NCI-H1436 (cell line): ENCODE measurements at regions not wholly inside any gene's neighbourhood (a gene's known extent, or its start where the extent isn't known, plus 50 kb on each side); places are given as distances from the start of the nearest gene placed in this dataset.
"Not testable (repeated sequence)": the region's sequence is repeated elsewhere in the genome, so short reads cannot be mapped to it uniquely, and the experiment has no call there.

Experiments
- DNase-seq: peaks from one replicate; lab custom pipeline; 2025; lab: John Stamatoyannopoulos, UW

DNA sequence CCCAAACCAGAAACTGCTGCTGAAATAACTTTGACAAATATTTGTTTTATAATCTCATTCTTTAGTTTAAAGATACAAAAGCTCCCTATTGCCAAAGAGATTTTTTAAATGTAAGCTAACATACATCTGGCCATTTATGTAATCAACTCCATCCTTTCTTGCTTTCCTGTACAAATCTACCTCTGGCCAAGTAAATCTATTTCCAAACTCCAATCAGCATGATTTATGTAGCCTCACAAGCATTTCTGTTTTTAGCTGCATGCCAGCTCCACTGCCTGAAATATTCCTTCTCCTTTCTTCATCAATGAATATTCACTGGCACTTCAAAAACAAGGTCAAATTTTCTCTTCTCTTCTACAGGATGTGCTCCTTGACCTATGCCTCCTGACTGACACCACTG, 80.0 kb downstream of the SHOX2 start:
- DNase-seq: no peak

DNA sequence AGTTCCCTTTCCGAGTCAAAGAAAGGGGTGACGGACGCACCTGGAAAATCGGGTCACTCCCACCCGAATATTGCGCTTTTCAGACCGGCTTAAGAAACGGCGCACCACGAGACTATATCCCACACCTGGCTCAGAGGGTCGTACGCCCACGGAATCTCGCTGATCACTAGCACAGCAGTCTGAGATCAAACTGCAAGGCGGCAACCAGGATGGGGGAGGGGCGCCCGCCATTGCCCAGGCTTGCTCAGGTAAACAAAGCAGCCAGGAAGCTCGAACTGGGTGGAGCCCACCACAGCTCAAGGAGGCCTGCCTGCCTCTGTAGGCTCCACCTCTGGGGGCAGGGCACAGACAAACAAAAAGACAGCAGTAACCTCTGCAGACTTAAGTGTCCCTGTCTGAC, 86.3 kb downstream of the SHOX2 start:
- not testable (repeated sequence) for DNase-seq

DNA sequence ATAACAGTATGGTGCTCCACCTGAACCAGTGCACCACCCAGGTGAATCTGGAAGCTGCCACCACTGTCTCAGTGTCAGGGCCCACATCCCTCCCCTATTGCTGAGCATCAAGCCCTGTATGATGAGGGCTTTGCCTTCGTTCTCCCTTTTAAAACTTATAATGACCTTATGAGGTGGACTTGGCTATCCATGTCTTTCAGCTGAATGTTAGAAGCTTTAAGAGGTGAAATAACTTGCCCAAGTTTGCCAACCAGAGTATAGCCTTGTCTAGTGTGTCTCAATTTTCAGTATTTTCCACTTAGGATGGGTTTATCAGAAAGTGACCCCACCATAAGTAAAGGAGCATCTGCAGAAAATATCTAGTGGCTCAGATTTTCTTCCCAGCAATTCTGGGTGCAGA, 87.8 kb downstream of the SHOX2 start:
- no peak for DNase-seq

DNA sequence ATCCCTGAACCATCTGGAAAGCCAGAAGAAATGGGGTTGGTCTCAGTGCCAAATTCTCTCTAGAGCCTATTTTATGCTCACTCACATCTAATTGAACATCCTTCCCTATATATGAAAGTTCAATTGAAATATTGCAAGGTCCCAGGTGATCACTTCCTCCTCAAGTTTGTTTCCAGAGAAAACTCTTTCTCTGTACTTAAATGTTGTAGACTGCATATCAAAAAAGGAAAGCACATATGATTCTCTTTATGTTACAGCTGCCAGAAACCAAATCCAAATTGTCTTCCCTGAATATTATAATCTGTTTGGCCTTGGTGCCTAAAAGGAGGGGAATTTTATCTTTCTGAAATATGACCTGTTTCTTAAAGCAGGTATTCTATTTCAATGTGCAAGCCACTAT, 93.3 kb downstream of the SHOX2 start:
- no peak for DNase-seq

- no peak for DNase-seq
Observed at GRCh38 chr3:158005391-158006100, 100.7 kb downstream of the SHOX2 start.

GRCh38 chr3:157999246-157999645, 107.0 kb downstream of the SHOX2 start:
- peak; percentile 74 for DNase-seq

- DNase-seq: no peak
Observed at GRCh38 chr3:157982359-157982758, 123.9 kb downstream of the SHOX2 start.

DNA sequence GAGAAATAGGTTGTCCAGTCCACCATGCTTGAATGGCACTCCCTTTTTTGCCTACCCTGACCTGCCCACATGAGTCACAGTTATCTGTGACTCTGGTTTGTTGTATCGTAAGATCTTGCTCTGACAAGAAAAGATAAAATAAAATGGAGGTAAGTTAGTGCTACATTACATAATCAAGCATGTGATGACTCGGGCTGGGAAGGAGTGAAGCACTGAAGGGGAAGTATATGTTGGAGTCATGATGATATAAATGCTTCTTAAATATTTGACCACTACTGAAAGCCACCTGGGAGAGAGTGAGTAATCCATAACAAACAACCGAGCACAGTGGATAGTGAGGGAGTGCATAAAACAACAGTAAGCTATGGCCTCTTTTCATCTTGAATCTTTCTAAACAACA, 124.4 kb downstream of the SHOX2 start:
- no peak for DNase-seq

DNA sequence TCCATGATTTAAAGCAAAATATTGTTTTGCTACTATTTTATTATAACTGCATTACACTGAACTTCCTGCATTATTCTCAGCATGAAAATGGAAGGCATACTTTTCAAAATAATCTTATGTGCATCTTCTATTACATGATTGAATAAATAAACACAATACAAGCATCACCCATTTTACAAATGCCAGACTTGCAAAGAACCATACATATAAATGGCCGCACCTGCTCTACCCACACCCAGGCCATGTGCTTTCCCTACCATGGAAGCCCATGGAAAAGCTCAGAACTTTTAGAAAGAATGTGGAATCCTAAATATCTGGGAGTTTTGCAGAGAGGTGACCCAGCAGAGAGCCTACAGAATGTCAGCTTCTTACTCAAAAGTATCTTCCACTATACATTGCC, 127.2 kb downstream of the SHOX2 start:
- no peak for DNase-seq

GRCh38 chr3:157961665-157962064, 144.6 kb downstream of the SHOX2 start:
- DNase-seq: no peak

DNA sequence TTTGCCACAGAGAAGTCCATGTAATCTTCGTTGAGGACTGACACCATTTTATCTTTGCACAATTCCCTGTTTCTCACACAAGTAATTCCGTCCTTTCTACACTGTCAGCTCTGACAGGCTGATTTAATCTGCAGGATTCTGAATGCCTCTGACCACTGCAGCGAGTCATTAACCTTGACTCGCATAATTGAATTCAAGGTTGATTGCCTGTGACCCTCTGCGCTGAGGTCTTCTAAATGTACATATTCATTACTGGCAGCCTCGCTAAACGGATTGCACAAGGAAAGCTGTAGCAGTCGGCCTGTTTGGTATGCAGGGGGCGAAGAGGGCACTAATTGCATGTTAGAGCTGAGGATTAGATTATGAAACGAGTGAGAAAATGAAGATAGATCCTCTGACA, 147.8 kb downstream of the SHOX2 start:
- DNase-seq: no peak

DNA sequence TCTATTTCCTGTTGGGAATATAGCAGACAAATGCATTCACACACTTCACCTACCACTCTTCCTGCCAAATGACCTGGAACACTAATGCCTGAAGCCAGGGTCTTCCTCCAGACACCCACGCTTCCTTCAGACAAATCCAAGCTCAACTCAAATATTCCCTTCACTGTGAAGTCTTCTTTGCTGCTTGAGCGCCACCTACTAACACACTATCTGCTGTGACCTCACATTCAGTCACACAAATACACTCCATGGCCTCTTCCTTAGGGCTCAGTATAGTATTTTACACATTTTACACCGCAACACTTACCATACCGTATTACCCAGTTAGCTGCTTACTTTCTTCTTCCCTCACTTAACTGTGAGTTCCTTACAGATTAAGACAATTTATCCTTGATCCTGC, 149.4 kb downstream of the SHOX2 start:
- no peak for DNase-seq

DNA sequence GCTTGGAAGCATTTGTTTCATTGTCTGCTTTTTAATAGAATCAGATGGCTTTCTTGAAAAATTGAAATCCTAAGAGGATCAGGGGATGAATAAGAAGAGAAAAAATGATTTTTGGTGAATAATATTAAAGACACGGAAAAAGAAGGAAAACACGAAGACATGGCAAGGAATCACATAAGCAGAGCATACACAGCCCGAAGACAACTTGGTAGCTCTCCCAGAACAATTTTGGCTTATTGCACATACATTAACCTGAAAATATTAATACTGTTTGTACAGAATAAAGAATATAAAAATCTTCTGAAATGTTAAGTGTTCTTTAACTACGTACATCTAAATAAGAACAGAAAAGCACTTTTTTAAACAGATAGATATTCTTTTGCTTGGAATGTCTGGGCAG, 150.0 kb downstream of the SHOX2 start:
- no peak for DNase-seq

DNA sequence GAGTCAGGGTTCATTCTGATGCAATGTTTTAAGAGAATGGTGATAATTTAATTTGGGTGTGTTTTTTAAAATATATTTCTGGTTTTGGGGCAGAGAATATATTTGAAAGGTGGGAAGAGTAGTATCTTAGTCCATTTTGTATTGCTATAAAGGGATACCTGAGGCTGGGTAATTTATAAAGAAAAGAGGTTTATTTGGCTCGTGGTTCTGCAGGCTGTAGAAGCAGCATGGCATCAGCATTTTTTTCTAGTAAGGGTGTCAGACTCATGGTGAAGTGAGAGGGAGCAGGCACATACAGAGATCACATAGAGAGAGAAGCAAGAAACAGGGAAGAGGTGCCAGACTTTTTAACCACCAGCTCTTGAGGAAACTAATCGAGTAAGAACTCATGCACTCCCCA, 152.7 kb downstream of the SHOX2 start:
- no peak for DNase-seq

DNA sequence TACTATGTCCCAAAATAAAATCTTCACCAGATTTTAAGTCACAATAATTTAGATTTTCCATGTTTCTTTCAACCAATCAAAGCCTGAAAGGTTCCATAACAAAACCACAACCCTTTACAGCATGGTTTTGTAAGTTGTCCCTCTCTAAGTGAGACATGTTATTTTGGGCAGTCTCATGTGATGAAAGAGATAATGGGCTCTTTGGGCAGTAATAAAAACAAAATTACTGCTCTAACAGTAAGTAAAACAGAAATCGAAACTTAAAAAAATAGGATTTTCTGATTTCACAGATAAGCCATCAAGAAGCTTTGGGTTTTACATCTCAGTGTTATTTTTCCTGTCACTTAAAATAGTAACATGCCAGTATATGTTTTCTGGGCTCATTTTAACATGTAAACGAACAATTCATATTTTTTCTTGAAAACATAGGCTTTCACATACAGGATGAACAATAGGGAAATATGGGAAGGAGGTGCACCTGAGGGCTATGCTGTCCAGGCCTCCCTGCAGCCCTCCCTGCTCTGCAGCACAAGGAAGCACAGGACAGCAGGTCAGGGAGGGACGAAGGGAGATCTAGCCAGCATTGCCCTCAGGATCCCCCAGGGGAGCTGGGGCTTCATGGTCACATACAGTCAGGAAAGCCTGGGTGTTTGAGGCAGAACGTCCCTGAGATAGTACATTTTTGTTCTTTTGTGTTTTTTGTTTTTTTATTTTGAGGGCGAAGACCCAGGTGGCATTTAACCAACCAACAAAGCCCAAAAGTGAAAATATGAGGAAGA, 157.4 kb downstream of the SHOX2 start:
- no peak for DNase-seq

GRCh38 chr3:157939166-157939565, 167.1 kb downstream of the SHOX2 start:
- no peak for DNase-seq

DNA sequence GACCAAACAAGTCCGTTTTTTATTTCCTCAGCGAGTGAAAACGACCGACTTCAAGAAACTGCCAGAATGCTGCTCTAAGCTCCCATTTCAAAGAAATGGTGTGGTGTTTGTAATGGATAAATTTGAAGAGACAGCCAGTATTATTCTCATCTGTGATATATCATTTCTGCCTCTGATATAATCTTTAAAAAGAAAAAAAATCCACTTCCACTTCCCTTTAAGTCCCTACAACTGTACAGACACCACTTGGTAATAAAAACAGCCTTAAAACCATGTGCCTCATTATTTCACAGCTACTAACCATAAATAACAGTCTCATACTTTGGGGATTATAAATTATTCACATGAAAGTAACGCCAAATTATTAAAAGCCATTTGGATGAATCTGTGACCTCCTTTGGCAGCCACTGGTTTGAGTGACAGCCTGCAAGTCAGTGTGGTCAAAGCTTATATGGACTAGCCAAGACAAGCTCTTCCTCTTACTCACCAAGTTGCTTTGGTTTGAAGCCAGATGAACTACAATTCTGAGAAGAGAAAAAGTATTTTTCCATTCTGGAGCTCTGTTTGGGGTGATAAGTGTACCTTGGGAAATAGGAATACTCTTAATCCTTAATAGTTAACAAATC, 168.0 kb downstream of the SHOX2 start:
- no peak for DNase-seq

DNA sequence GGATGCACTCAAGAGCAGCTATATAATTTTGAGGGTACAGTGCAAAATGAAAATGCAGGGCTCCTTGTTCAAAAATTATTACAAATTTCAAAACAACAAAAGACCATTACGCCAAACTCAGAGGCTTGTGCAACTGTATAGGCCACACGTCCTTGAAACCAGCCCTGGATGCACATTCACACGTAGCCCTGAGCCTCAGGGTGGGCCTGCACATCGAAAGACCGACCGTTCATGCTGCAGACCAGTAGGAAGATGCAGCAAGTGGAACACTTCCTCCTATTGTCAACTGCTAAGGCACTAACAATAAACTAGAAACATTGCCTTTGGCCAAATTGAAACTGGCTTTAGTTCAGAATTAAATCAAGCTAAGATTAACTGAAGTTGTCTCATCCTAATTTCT, 174.7 kb downstream of the SHOX2 start:
- DNase-seq: no peak

GRCh38 chr3:157930000-157930780, 176.0 kb downstream of the SHOX2 start:
- no peak for DNase-seq

GRCh38 chr3:157926822-157927221, 179.4 kb downstream of the SHOX2 start:
- no peak for DNase-seq

DNA sequence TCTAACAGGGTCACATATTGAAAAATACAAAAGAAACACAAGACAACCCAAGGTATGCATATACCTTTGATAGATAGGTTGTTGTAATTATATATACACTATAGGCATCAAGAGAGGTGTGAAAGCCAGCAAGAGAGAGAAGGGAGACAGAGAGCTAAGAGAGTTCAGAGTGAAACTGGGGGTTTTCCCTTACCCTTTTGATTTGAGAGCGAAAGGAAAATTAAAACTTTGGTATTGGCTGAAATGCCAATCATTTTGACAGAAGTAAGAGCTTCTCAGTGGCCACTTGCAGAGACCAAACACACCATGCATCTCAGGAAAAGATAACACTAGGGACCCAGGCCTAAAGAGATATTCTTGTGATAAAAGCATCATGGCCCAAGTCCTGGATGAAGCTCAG, 183.6 kb downstream of the SHOX2 start:
- DNase-seq: no peak

- no peak for DNase-seq
Observed at GRCh38 chr3:157921811-157922210, 184.4 kb downstream of the SHOX2 start.
